Loucy (cell line): ENCODE measurements at regions not wholly inside any gene's neighbourhood (a gene's known extent, or its start where the extent isn't known, plus 50 kb on each side); places are given as distances from the start of the nearest gene placed in this dataset.

ENCODE experiments used
- H2AFZ ChIP-seq: fragments of 200-600 bp; sonication (generic); 2 replicates; pipeline ENCODE4 v1.6.0; 2016; ENCODE audit warnings: antibody characterized with exemption, mild to moderate bottlenecking, low read length, moderate library complexity
- H3F3A ChIP-seq: fragments of 200-600 bp; 2 replicates; pipeline ENCODE4 v1.6.0; 2016; ENCODE audit warnings: antibody characterized with exemption, low read depth, mild to moderate bottlenecking
- H3K27me3 ChIP-seq: fragments of 200-600 bp; sonication (generic); 2 replicates; pipeline ENCODE4 v1.6.1; 2014; ENCODE audit warnings: low read length, mild to moderate bottlenecking; ENCODE audit not compliant: insufficient read depth, poor library complexity, severe bottlenecking
- H3K36me3 ChIP-seq: fragments of 200-600 bp; sonication (generic); 2 replicates; pipeline ENCODE4 v1.6.1; 2016; ENCODE audit warnings: low read length; ENCODE audit not compliant: insufficient read depth
- H3K4me1 ChIP-seq: fragments of 200-600 bp; sonication (generic); 2 replicates; pipeline ENCODE4 v1.5.1; 2014; ENCODE audit warnings: low read length, mild to moderate bottlenecking; ENCODE audit not compliant: insufficient read depth, poor library complexity, severe bottlenecking
- H3K4me2 ChIP-seq: fragments of 200-600 bp; sonication (generic); 2 replicates; pipeline ENCODE4 v1.6.0; 2014; ENCODE audit warnings: antibody characterized with exemption, low read length, low read depth, mild to moderate bottlenecking; ENCODE audit not compliant: poor library complexity, severe bottlenecking
- H3K4me3 ChIP-seq: fragments of 200-600 bp; sonication (generic); 2 replicates; pipeline ENCODE4 v1.5.1; 2014; ENCODE audit warnings: low read length, mild to moderate bottlenecking, mixed read lengths; ENCODE audit not compliant: poor library complexity, severe bottlenecking
- H3K79me2 ChIP-seq: fragments of 200-600 bp; sonication (generic); 2 replicates; pipeline ENCODE4 v1.6.1; 2014; ENCODE audit warnings: low read length; ENCODE audit not compliant: insufficient read depth
- H3K9ac ChIP-seq: fragments of 200-600 bp; sonication (generic); 2 replicates; pipeline ENCODE4 v1.6.0; 2014; ENCODE audit warnings: mild to moderate bottlenecking, low read depth, low read length, moderate library complexity; ENCODE audit not compliant: poor library complexity, severe bottlenecking
- H3K9me2 ChIP-seq: fragments of 200-600 bp; sonication (generic); replicated peaks from 2 replicates; pipeline ENCODE4 v1.6.1; 2016; ENCODE audit warnings: low read depth, low read length, mixed read lengths
- H3K9me3 ChIP-seq: fragments of 200-600 bp; sonication (generic); 2 replicates; pipeline ENCODE4 v1.6.1; 2014; ENCODE audit warnings: mild to moderate bottlenecking, antibody characterized with exemption, low read length, low read depth; ENCODE audit not compliant: insufficient read depth
- H4K20me1 ChIP-seq: fragments of 200-600 bp; sonication (generic); 2 replicates; pipeline ENCODE4 v1.6.0; 2014; ENCODE audit warnings: antibody characterized with exemption, low read length, mild to moderate bottlenecking; ENCODE audit not compliant: insufficient read depth, poor library complexity, severe bottlenecking
- EZH2phosphoT487 ChIP-seq: fragments of 200-600 bp; IDR thresholded peaks from 2 replicates; pipeline ENCODE4 v1.6.1; 2018; ENCODE audit warnings: antibody characterized with exemption, mild to moderate bottlenecking, moderate library complexity, borderline replicate concordance
- TF ChIP-seq, protein P1 (sequence below): fragments of 200-600 bp; sonication (generic); conservative IDR thresholded peaks from 2 replicates; pipeline ENCODE4 v1.5.1; 2014; ENCODE audit warnings: mild to moderate bottlenecking, antibody characterized with exemption, low read length

DNA sequence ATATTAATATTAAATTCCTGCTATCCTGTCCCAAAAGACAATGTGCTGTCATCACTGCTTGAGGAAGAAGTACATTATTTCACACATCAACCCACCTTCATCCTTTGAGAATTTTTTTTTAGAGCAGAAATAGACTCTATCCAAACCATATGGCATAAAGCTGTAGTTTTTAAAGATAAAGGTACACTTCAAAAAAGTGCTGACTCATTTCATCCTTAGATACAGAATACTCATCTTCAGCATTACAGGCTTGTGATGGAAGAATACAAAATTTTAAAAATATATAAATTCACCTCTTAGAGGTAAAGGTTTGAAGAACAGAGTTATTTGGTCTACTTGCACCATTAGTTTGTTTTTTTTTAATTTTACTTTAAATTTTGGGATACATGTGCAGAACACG, 126.7 kb upstream of the ERG start:
- H3K36me3 ChIP-seq: no peaks in the 10 kb centered on the region
- H3K4me3 ChIP-seq: no peak overlapping the region
- H3K79me2 ChIP-seq: no peaks in the 10 kb centered on the region

DNA sequence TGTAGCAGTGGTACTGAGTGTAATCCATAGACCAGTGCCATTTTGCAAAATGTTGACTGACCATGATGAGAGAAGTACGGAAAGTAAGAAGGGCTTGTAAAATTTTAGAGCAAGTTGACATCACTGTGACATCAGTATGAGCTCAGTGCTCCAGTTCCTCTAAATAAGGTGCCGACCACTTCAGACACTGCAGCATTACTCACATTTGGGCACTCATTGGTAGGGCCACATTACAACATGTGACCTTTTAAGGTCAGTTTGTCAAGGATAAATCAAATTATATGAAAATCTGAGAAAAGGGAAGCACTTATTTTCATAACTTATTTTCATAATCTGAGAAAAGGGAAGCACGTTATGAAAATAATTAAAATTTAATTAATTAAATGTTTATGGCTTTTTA, 128.0 kb upstream of the ERG start:
- no peak overlapping the region for H3K9ac ChIP-seq
- H3K4me2 ChIP-seq: no peak overlapping the region
- no peaks in the 10 kb centered on the region for H4K20me1 ChIP-seq
- H3K9me3 ChIP-seq: no peaks in the 10 kb centered on the region
- peaks cover 17% of the 10 kb centered on the region for H3K4me1 ChIP-seq
- no peak for TF ChIP-seq EZH2phosphoT487
- TF ChIP-seq, protein P1, sequence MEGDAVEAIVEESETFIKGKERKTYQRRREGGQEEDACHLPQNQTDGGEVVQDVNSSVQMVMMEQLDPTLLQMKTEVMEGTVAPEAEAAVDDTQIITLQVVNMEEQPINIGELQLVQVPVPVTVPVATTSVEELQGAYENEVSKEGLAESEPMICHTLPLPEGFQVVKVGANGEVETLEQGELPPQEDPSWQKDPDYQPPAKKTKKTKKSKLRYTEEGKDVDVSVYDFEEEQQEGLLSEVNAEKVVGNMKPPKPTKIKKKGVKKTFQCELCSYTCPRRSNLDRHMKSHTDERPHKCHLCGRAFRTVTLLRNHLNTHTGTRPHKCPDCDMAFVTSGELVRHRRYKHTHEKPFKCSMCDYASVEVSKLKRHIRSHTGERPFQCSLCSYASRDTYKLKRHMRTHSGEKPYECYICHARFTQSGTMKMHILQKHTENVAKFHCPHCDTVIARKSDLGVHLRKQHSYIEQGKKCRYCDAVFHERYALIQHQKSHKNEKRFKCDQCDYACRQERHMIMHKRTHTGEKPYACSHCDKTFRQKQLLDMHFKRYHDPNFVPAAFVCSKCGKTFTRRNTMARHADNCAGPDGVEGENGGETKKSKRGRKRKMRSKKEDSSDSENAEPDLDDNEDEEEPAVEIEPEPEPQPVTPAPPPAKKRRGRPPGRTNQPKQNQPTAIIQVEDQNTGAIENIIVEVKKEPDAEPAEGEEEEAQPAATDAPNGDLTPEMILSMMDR: no peak
- H3K27me3 ChIP-seq: no peaks in the 10 kb centered on the region
- no peaks in the 10 kb centered on the region for H3K36me3 ChIP-seq
- H3K4me3 ChIP-seq: no peak overlapping the region
- H3K9me2 ChIP-seq: no peaks in the 10 kb centered on the region
- H2AFZ ChIP-seq: no peak overlapping the region
- no peaks in the 10 kb centered on the region for H3F3A ChIP-seq
- H3K79me2 ChIP-seq: no peaks in the 10 kb centered on the region

More for the DNA sequence above, 126.7 kb upstream of the ERG start:
- Histone ChIP-seq H3F3A (no peaks in the 10 kb centered on the region), H3K9me2 (no peaks in the 10 kb centered on the region), H3K9me3 (no peaks in the 10 kb centered on the region), H3K4me1 (peaks cover 17% of the 10 kb centered on the region), H3K4me2 (no peak overlapping the region), H3K27me3 (no peaks in the 10 kb centered on the region), H2AFZ (no peak overlapping the region), H4K20me1 (no peaks in the 10 kb centered on the region), H3K9ac (no peak overlapping the region)
- TF ChIP-seq, protein P1: no peak
- TF ChIP-seq EZH2phosphoT487: no peak

DNA sequence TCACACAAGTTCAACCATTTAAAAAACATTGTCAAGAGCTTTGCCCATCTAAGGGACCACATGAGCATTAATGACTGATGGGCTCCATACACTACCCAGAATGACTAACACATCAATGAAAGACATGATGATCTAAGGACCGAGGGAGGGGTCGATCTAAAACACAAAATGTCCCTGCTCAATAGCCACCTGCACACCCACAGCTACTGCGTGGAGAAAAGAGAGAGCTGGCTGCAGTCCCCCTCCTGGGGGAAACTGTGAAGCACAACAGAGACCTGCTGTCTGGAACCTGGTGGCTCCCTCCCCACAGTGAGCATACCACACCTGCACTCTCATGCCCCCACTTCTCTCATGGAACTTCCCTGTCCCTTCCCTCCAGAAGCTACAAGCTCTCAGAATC, 130.1 kb upstream of the ERG start:
- Histone ChIP-seq H3K4me1 (peaks cover 17% of the 10 kb centered on the region), H3K79me2 (no peaks in the 10 kb centered on the region), H3K9me3 (peaks cover 6% of the 10 kb centered on the region; the same call in 1 of the 2 replicates), H3K27me3 (no peaks in the 10 kb centered on the region), H3K9me2 (no peaks in the 10 kb centered on the region), H3K4me2 (no peak overlapping the region), H3K36me3 (no peaks in the 10 kb centered on the region), H2AFZ (no peak overlapping the region; the same call in 1 of the 2 replicates), H3K9ac (no peak overlapping the region), H4K20me1 (no peaks in the 10 kb centered on the region), H3K4me3 (no peak overlapping the region), H3F3A (no peaks in the 10 kb centered on the region)
- TF ChIP-seq, protein P1: peak; percentile 34; the same call in 1 of the 2 replicates
- TF ChIP-seq EZH2phosphoT487: no peak
